GM21576 (cell line): ENCODE measurements at regions not wholly inside any gene's neighbourhood (a gene's known extent, or its start where the extent isn't known, plus 50 kb on each side); places are given as distances from the start of the nearest gene placed in this dataset.
A peak's percentile ranks its signal among the peaks of the same experiment; 100 is the strongest.
"Not testable (repeated sequence)": the region's sequence is repeated elsewhere in the genome, so short reads cannot be mapped to it uniquely, and the experiment has no call there.

Experiments used
- ATAC-seq: cut with Tn5 transposase; IDR thresholded peaks from one replicate; pipeline ENCODE4 v1.9.1; 2021; ENCODE audit warnings: mild to moderate bottlenecking, moderate library complexity; ENCODE audit not compliant: unreplicated experiment

- ATAC-seq = no peak
These were observed 121.5 kb upstream of the SOD1 start for GRCh38 chr21:31537872-31538576.

- ATAC-seq = no peak
These were observed 123.4 kb upstream of the SOD1 start for GRCh38 chr21:31536138-31536537.

- no peak for ATAC-seq
These were observed 127.5 kb upstream of the SOD1 start for GRCh38 chr21:31531967-31532366.

GRCh38 chr21:31530897-31531705 lies 128.4 kb upstream of the SOD1 start:
- no peak for ATAC-seq

- ATAC-seq = no peak
These were observed 129.1 kb upstream of the SOD1 start for GRCh38 chr21:31530364-31530763.

- no peak for ATAC-seq
These were observed 130.1 kb upstream of the SOD1 start for GRCh38 chr21:31529406-31529805.

- ATAC-seq = no peak
These were observed 133.5 kb upstream of the SOD1 start for GRCh38 chr21:31526040-31526439.

GRCh38 chr21:31524140-31524539 lies 135.4 kb upstream of the SOD1 start:
- ATAC-seq = no peak

- ATAC-seq = no peak
These were observed 138.0 kb upstream of the SOD1 start for GRCh38 chr21:31521515-31521914.

GRCh38 chr21:31520561-31521098 lies 138.9 kb upstream of the SOD1 start:
- no peak for ATAC-seq

GRCh38 chr21:31518580-31518979 lies 140.9 kb upstream of the SOD1 start:
- ATAC-seq = no peak

- no peak for ATAC-seq
These were observed 141.7 kb upstream of the SOD1 start for GRCh38 chr21:31517664-31518414.

GRCh38 chr21:31515253-31515652 lies 144.2 kb upstream of the SOD1 start:
- no peak for ATAC-seq

GRCh38 chr21:31514598-31514997 lies 144.9 kb upstream of the SOD1 start:
- ATAC-seq = no peak

- not testable (repeated sequence) for ATAC-seq
These were observed 146.0 kb upstream of the SOD1 start for GRCh38 chr21:31513541-31513940.

GRCh38 chr21:31511999-31512398 lies 147.5 kb upstream of the SOD1 start:
- ATAC-seq = not testable (repeated sequence)

GRCh38 chr21:31511258-31511657 lies 148.2 kb upstream of the SOD1 start:
- ATAC-seq = no peak

- ATAC-seq = peak; percentile 37
These were observed 150.1 kb upstream of the SOD1 start for GRCh38 chr21:31509194-31510017.

- no peak for ATAC-seq
These were observed 153.5 kb upstream of the SOD1 start for GRCh38 chr21:31505975-31506374.

- no peak for ATAC-seq
These were observed 155.6 kb upstream of the SOD1 start for GRCh38 chr21:31503939-31504338.
